ENCODE measurements at regions not wholly inside any gene's neighbourhood (a gene's known extent, or its start where the extent isn't known, plus 50 kb on each side); places are given as distances from the start of the nearest gene placed in this dataset.
"Not testable (repeated sequence)": the region's sequence is repeated elsewhere in the genome, so short reads cannot be mapped to it uniquely, and the experiment has no call there.

- no peak for DNase-seq (ENCODE audit: low read depth)
- H3K4me3 ChIP-seq (ENCODE audit: low read depth, low read length) = no peak overlapping the region
- no peak for TF ChIP-seq CTCF (conservative IDR thresholded peaks at IDR 0.05; ENCODE audit: low read depth, low read length)
These were observed 827.5 kb downstream of the TAF11L14 start for GRCh38 chr5:18461766-18462165.

- TF ChIP-seq CTCF (conservative IDR thresholded peaks at IDR 0.05; ENCODE audit: low read depth, low read length) = peak; percentile 78
- no peak overlapping the region for H3K4me3 ChIP-seq (ENCODE audit: low read depth, low read length)
- peak; percentile 7 for DNase-seq (ENCODE audit: low read depth)
These were observed 831.8 kb downstream of the TAF11L14 start for GRCh38 chr5:18465833-18466681.

- DNase-seq (ENCODE audit: low read depth) = no peak
- no peak for TF ChIP-seq CTCF (conservative IDR thresholded peaks at IDR 0.05; ENCODE audit: low read depth, low read length)
- no peak overlapping the region for H3K4me3 ChIP-seq (ENCODE audit: low read depth, low read length)
These were observed 832.5 kb downstream of the TAF11L14 start for GRCh38 chr5:18466731-18467130.

- not testable (repeated sequence) for H3K4me3 ChIP-seq (ENCODE audit: low read depth, low read length); DNase-seq (ENCODE audit: low read depth)
These were observed 837.5 kb downstream of the TAF11L14 start for GRCh38 chr5:18471791-18472190.

GRCh38 chr5:18483451-18483850, 849.2 kb downstream of the TAF11L14 start:
- DNase-seq (ENCODE audit: low read depth) = no peak

GRCh38 chr5:18487928-18488480, 853.7 kb downstream of the TAF11L14 start:
- no peak for TF ChIP-seq CTCF (conservative IDR thresholded peaks at IDR 0.05; ENCODE audit: low read depth, low read length)
- H3K4me3 ChIP-seq (ENCODE audit: low read depth, low read length) = no peak overlapping the region
- no peak for DNase-seq (ENCODE audit: low read depth)

More at GRCh38 chr5:18483451-18483850, 849.2 kb downstream of the TAF11L14 start:
- TF ChIP-seq CTCF (conservative IDR thresholded peaks at IDR 0.05; ENCODE audit: low read depth, low read length) = no peak
- no peak overlapping the region for H3K4me3 ChIP-seq (ENCODE audit: low read depth, low read length)

- H3K4me3 ChIP-seq (ENCODE audit: low read depth, low read length) = no peak overlapping the region
- no peak for TF ChIP-seq CTCF (conservative IDR thresholded peaks at IDR 0.05; ENCODE audit: low read depth, low read length)
- DNase-seq (ENCODE audit: low read depth) = no peak
These were observed 855.4 kb downstream of the TAF11L14 start for GRCh38 chr5:18489703-18490102.

Data from epithelial cell of proximal tubule (primary cell).